IPS-20b (cell line): ENCODE measurements at regions not wholly inside any gene's neighbourhood (a gene's known extent, or its start where the extent isn't known, plus 50 kb on each side); places are given as distances from the start of the nearest gene placed in this dataset.
"Not testable (repeated sequence)": the region's sequence is repeated elsewhere in the genome, so short reads cannot be mapped to it uniquely, and the experiment has no call there.

Experiments used
- H3K27ac ChIP-seq: one replicate; pipeline ENCODE4 v1.5.1; 2013; ENCODE audit warnings: low read length
- H3K27me3 ChIP-seq: 2 replicates; pipeline ENCODE4 v1.6.1; 2013; ENCODE audit warnings: mild to moderate bottlenecking, low read length, inconsistent platforms; ENCODE audit not compliant: insufficient read depth
- H3K36me3 ChIP-seq: 2 replicates; pipeline ENCODE4 v1.6.1; 2013; ENCODE audit warnings: low read depth, mild to moderate bottlenecking, inconsistent platforms, low read length, moderate library complexity; ENCODE audit not compliant: insufficient read depth
- H3K4me1 ChIP-seq: 2 replicates; pipeline ENCODE4 v1.6.1; 2013; ENCODE audit warnings: mild to moderate bottlenecking, control low read depth, inconsistent platforms, low read length, moderate library complexity; ENCODE audit not compliant: insufficient read depth
- H3K4me3 ChIP-seq: 2 replicates; pipeline ENCODE4 v1.5.1; 2013; ENCODE audit warnings: mild to moderate bottlenecking, low read length, inconsistent platforms
- H3K9ac ChIP-seq: 2 replicates; pipeline ENCODE4 v1.6.1; 2013; ENCODE audit warnings: low read depth, mild to moderate bottlenecking, inconsistent platforms, low read length, moderate library complexity
- H3K9me3 ChIP-seq: 2 replicates; pipeline ENCODE4 v1.6.1; 2013; ENCODE audit warnings: mild to moderate bottlenecking, low read depth, low read length, inconsistent platforms; ENCODE audit not compliant: insufficient read depth

GRCh38 chr2:83002706-83003105, 1456.4 kb downstream of the SUCLG1 start:
- Histone ChIP-seq H3K27me3 (no peaks in the 10 kb centered on the region), H3K4me1 (no peaks in the 10 kb centered on the region), H3K9me3 (no peaks in the 10 kb centered on the region), H3K9ac (no peak overlapping the region), H3K27ac (no peak overlapping the region), H3K36me3 (no peaks in the 10 kb centered on the region), H3K4me3 (no peak overlapping the region)

GRCh38 chr2:82998781-82999180, 1460.3 kb downstream of the SUCLG1 start:
- Histone ChIP-seq H3K27ac (no peak overlapping the region), H3K9ac (no peak overlapping the region), H3K9me3 (no peaks in the 10 kb centered on the region), H3K36me3 (no peaks in the 10 kb centered on the region), H3K4me3 (no peak overlapping the region), H3K4me1 (no peaks in the 10 kb centered on the region; the same call in 1 of the 2 replicates), H3K27me3 (no peaks in the 10 kb centered on the region)

GRCh38 chr2:82996217-82996616, 1462.9 kb downstream of the SUCLG1 start:
- H3K27me3 ChIP-seq = no peaks in the 10 kb centered on the region
- no peak overlapping the region for H3K9ac ChIP-seq
- peaks cover 14% of the 10 kb centered on the region; the same call in 1 of the 2 replicates for H3K4me1 ChIP-seq
- H3K9me3 ChIP-seq = no peaks in the 10 kb centered on the region
- no peak overlapping the region for H3K27ac ChIP-seq
- no peak overlapping the region for H3K4me3 ChIP-seq
- no peaks in the 10 kb centered on the region for H3K36me3 ChIP-seq

GRCh38 chr2:82994151-82994550, 1464.9 kb downstream of the SUCLG1 start:
- H3K27me3 ChIP-seq = no peaks in the 10 kb centered on the region
- H3K4me3 ChIP-seq = no peak overlapping the region
- H3K9ac ChIP-seq = no peak overlapping the region
- peaks cover 14% of the 10 kb centered on the region; the same call in 1 of the 2 replicates for H3K4me1 ChIP-seq
- no peak overlapping the region for H3K27ac ChIP-seq
- H3K9me3 ChIP-seq = no peaks in the 10 kb centered on the region
- H3K36me3 ChIP-seq = no peaks in the 10 kb centered on the region

GRCh38 chr2:82993609-82994008, 1465.5 kb downstream of the SUCLG1 start:
- no peak overlapping the region for H3K4me3 ChIP-seq
- no peaks in the 10 kb centered on the region for H3K9me3 ChIP-seq
- H3K27me3 ChIP-seq = no peaks in the 10 kb centered on the region
- H3K9ac ChIP-seq = no peak overlapping the region
- no peak overlapping the region for H3K27ac ChIP-seq
- peaks cover 14% of the 10 kb centered on the region; the same call in 1 of the 2 replicates for H3K4me1 ChIP-seq
- H3K36me3 ChIP-seq = no peaks in the 10 kb centered on the region

- no peak overlapping the region for H3K27ac ChIP-seq
- no peak overlapping the region for H3K9ac ChIP-seq
- H3K4me1 ChIP-seq = peaks cover 14% of the 10 kb centered on the region; the same call in 1 of the 2 replicates
- no peaks in the 10 kb centered on the region for H3K9me3 ChIP-seq
- H3K4me3 ChIP-seq = no peak overlapping the region
- H3K36me3 ChIP-seq = no peaks in the 10 kb centered on the region
- no peaks in the 10 kb centered on the region for H3K27me3 ChIP-seq
These were observed 1466.1 kb downstream of the SUCLG1 start for GRCh38 chr2:82992968-82993367.

GRCh38 chr2:82987706-82988105, 1471.4 kb downstream of the SUCLG1 start:
- H3K27me3 ChIP-seq, H3K9me3 ChIP-seq, H3K9ac ChIP-seq, H3K4me1 ChIP-seq, H3K27ac ChIP-seq, H3K36me3 ChIP-seq, H3K4me3 ChIP-seq: not testable (repeated sequence)

- H3K9ac ChIP-seq = no peak overlapping the region
- H3K4me3 ChIP-seq = no peak overlapping the region
- peaks cover 7% of the 10 kb centered on the region; the same call in 1 of the 2 replicates for H3K9me3 ChIP-seq
- no peak overlapping the region for H3K27ac ChIP-seq
- no peaks in the 10 kb centered on the region for H3K4me1 ChIP-seq
- no peaks in the 10 kb centered on the region for H3K27me3 ChIP-seq
- no peaks in the 10 kb centered on the region for H3K36me3 ChIP-seq
These were observed 1472.2 kb downstream of the SUCLG1 start for GRCh38 chr2:82986899-82987298.

GRCh38 chr2:82985572-82986197, 1473.4 kb downstream of the SUCLG1 start:
- Histone ChIP-seq H3K9ac (no peak overlapping the region), H3K9me3 (peaks cover 9% of the 10 kb centered on the region; the same call in 1 of the 2 replicates)

GRCh38 chr2:82968358-82968757, 1490.7 kb downstream of the SUCLG1 start:
- peaks cover 5% of the 10 kb centered on the region for H3K4me1 ChIP-seq
- no peak overlapping the region for H3K27ac ChIP-seq
- H3K36me3 ChIP-seq = no peaks in the 10 kb centered on the region
- H3K9me3 ChIP-seq = peaks cover 7% of the 10 kb centered on the region; the same call in 1 of the 2 replicates
- H3K9ac ChIP-seq = no peak overlapping the region
- no peaks in the 10 kb centered on the region for H3K27me3 ChIP-seq
- no peak overlapping the region for H3K4me3 ChIP-seq

More at GRCh38 chr2:82985572-82986197, 1473.4 kb downstream of the SUCLG1 start:
- no peaks in the 10 kb centered on the region for H3K36me3 ChIP-seq
- H3K4me3 ChIP-seq = no peak overlapping the region
- H3K27ac ChIP-seq = no peak overlapping the region
- no peaks in the 10 kb centered on the region for H3K4me1 ChIP-seq
- H3K27me3 ChIP-seq = no peaks in the 10 kb centered on the region

- Histone ChIP-seq H3K4me1 (peaks cover 5% of the 10 kb centered on the region), H3K4me3 (no peak overlapping the region), H3K27me3 (no peaks in the 10 kb centered on the region), H3K36me3 (no peaks in the 10 kb centered on the region), H3K27ac (no peak overlapping the region), H3K9ac (no peak overlapping the region), H3K9me3 (peaks cover 7% of the 10 kb centered on the region; the same call in 1 of the 2 replicates)
These were observed 1494.7 kb downstream of the SUCLG1 start for GRCh38 chr2:82964341-82964740.

GRCh38 chr2:82959727-82960126, 1499.4 kb downstream of the SUCLG1 start:
- no peak overlapping the region for H3K9ac ChIP-seq
- H3K36me3 ChIP-seq = no peaks in the 10 kb centered on the region
- H3K4me1 ChIP-seq = peaks cover 12% of the 10 kb centered on the region
- no peak overlapping the region for H3K4me3 ChIP-seq
- H3K27ac ChIP-seq = no peak overlapping the region
- H3K9me3 ChIP-seq = peaks cover 7% of the 10 kb centered on the region; the same call in 1 of the 2 replicates
- H3K27me3 ChIP-seq = no peaks in the 10 kb centered on the region
